HUES48 (cell line): ENCODE measurements at regions not wholly inside any gene's neighbourhood (a gene's known extent, or its start where the extent isn't known, plus 50 kb on each side); places are given as distances from the start of the nearest gene placed in this dataset.
"Not testable (repeated sequence)": the region's sequence is repeated elsewhere in the genome, so short reads cannot be mapped to it uniquely, and the experiment has no call there.

Experiments
- H3K27ac ChIP-seq: one replicate; pipeline ENCODE4 v1.7.0; 2013; ENCODE audit warnings: low read depth, low read length, inconsistent platforms
- H3K27me3 ChIP-seq: 2 replicates; pipeline ENCODE4 v1.6.1; 2013; ENCODE audit warnings: mild to moderate bottlenecking, low read length; ENCODE audit not compliant: control insufficient read depth, insufficient read depth
- H3K36me3 ChIP-seq: 2 replicates; pipeline ENCODE4 v1.6.1; 2013; ENCODE audit warnings: low read length; ENCODE audit not compliant: control insufficient read depth, insufficient read depth
- H3K4me1 ChIP-seq: 2 replicates; pipeline ENCODE4 v1.6.1; 2013; ENCODE audit warnings: mild to moderate bottlenecking, low read length; ENCODE audit not compliant: control insufficient read depth, insufficient read depth
- H3K4me3 ChIP-seq: 2 replicates; pipeline ENCODE4 v1.5.1; 2013; ENCODE audit warnings: mild to moderate bottlenecking, low read depth, low read length
- H3K9ac ChIP-seq: 2 replicates; pipeline ENCODE4 v1.6.1; 2013; ENCODE audit warnings: mild to moderate bottlenecking, low read depth, low read length, moderate library complexity
- H3K9me3 ChIP-seq: 2 replicates; pipeline ENCODE4 v1.6.1; 2013; ENCODE audit warnings: low read length; ENCODE audit not compliant: control insufficient read depth, insufficient read depth

GRCh38 chr7:357531-358209 lies 67.7 kb downstream of the FOXL3 start:
- Histone ChIP-seq H3K9ac (no peak overlapping the region), H3K36me3 (no peaks in the 10 kb centered on the region), H3K27ac (no peak overlapping the region), H3K4me3 (no peak overlapping the region), H3K4me1 (no peaks in the 10 kb centered on the region), H3K9me3 (no peaks in the 10 kb centered on the region; the same call in 1 of the 2 replicates), H3K27me3 (no peaks in the 10 kb centered on the region)

- H3K4me1 ChIP-seq: no peaks in the 10 kb centered on the region
- no peaks in the 10 kb centered on the region for H3K36me3 ChIP-seq
- no peak overlapping the region for H3K27ac ChIP-seq
- H3K27me3 ChIP-seq: no peaks in the 10 kb centered on the region
- no peaks in the 10 kb centered on the region; the same call in 1 of the 2 replicates for H3K9me3 ChIP-seq
- no peak overlapping the region for H3K4me3 ChIP-seq
- H3K9ac ChIP-seq: no peak overlapping the region
These were observed 68.4 kb downstream of the FOXL3 start for GRCh38 chr7:358352-358751.

GRCh38 chr7:359226-359765 lies 69.3 kb downstream of the FOXL3 start:
- H3K9ac ChIP-seq: no peak overlapping the region
- no peaks in the 10 kb centered on the region for H3K36me3 ChIP-seq
- H3K4me1 ChIP-seq: no peaks in the 10 kb centered on the region
- H3K9me3 ChIP-seq: no peaks in the 10 kb centered on the region; the same call in 1 of the 2 replicates
- no peak overlapping the region for H3K4me3 ChIP-seq
- H3K27ac ChIP-seq: no peak overlapping the region
- no peaks in the 10 kb centered on the region for H3K27me3 ChIP-seq

- Histone ChIP-seq H3K9me3 (no peaks in the 10 kb centered on the region; the same call in 1 of the 2 replicates), H3K4me1 (no peaks in the 10 kb centered on the region), H3K36me3 (no peaks in the 10 kb centered on the region), H3K27me3 (no peaks in the 10 kb centered on the region), H3K9ac (no peak overlapping the region), H3K27ac (no peak overlapping the region), H3K4me3 (no peak overlapping the region)
These were observed 69.9 kb downstream of the FOXL3 start for GRCh38 chr7:359766-360361.

- Histone ChIP-seq H3K4me3 (no peak overlapping the region), H3K4me1 (no peaks in the 10 kb centered on the region), H3K9me3 (no peaks in the 10 kb centered on the region; the same call in 1 of the 2 replicates), H3K9ac (no peak overlapping the region), H3K36me3 (no peaks in the 10 kb centered on the region), H3K27ac (no peak overlapping the region), H3K27me3 (no peaks in the 10 kb centered on the region)
These were observed 70.6 kb downstream of the FOXL3 start for GRCh38 chr7:360454-361100.

GRCh38 chr7:361182-361581 lies 71.2 kb downstream of the FOXL3 start:
- H3K36me3 ChIP-seq, H3K4me1 ChIP-seq, H3K9ac ChIP-seq, H3K4me3 ChIP-seq, H3K9me3 ChIP-seq, H3K27me3 ChIP-seq, H3K27ac ChIP-seq: not testable (repeated sequence)

GRCh38 chr7:361680-362401 lies 71.9 kb downstream of the FOXL3 start:
- H3K36me3 ChIP-seq: no peaks in the 10 kb centered on the region
- no peaks in the 10 kb centered on the region; the same call in 1 of the 2 replicates for H3K9me3 ChIP-seq
- no peak overlapping the region for H3K4me3 ChIP-seq
- H3K9ac ChIP-seq: no peak overlapping the region
- no peaks in the 10 kb centered on the region for H3K27me3 ChIP-seq
- H3K27ac ChIP-seq: no peak overlapping the region
- peaks cover 8% of the 10 kb centered on the region; the same call in 1 of the 2 replicates for H3K4me1 ChIP-seq

GRCh38 chr7:362402-363096 lies 72.6 kb downstream of the FOXL3 start:
- Histone ChIP-seq H3K27me3 (no peaks in the 10 kb centered on the region), H3K4me3 (no peak overlapping the region), H3K9me3 (no peaks in the 10 kb centered on the region; the same call in 1 of the 2 replicates), H3K36me3 (no peaks in the 10 kb centered on the region), H3K4me1 (peaks cover 8% of the 10 kb centered on the region; the same call in 1 of the 2 replicates), H3K27ac (no peak overlapping the region), H3K9ac (no peak overlapping the region)

GRCh38 chr7:363626-364025 lies 73.7 kb downstream of the FOXL3 start:
- Histone ChIP-seq H3K4me1 (peaks cover 8% of the 10 kb centered on the region; the same call in 1 of the 2 replicates), H3K27ac (no peak overlapping the region), H3K27me3 (no peaks in the 10 kb centered on the region), H3K4me3 (no peak overlapping the region), H3K9ac (no peak overlapping the region), H3K9me3 (no peaks in the 10 kb centered on the region), H3K36me3 (no peaks in the 10 kb centered on the region)

- no peaks in the 10 kb centered on the region for H3K9me3 ChIP-seq
- no peaks in the 10 kb centered on the region for H3K36me3 ChIP-seq
- no peak overlapping the region for H3K4me3 ChIP-seq
- H3K4me1 ChIP-seq: peaks cover 8% of the 10 kb centered on the region; the same call in 1 of the 2 replicates
- H3K27me3 ChIP-seq: no peaks in the 10 kb centered on the region
- H3K27ac ChIP-seq: no peak overlapping the region
- no peak overlapping the region for H3K9ac ChIP-seq
These were observed 74.6 kb downstream of the FOXL3 start for GRCh38 chr7:364536-364935.
